ENCODE measurements at regions not wholly inside any gene's neighbourhood (a gene's known extent, or its start where the extent isn't known, plus 50 kb on each side); places are given as distances from the start of the nearest gene placed in this dataset.

GRCh38 chr15:70313099-70314017, 215.6 kb upstream of the TLE3 start:
- TF ChIP-seq MAFK (IDR thresholded peaks at IDR 0.05; ENCODE audit: low read depth, low read length) (no peak), CHD1 (IDR thresholded peaks at IDR 0.05; ENCODE audit: low read depth, low read length) (no peak), RCOR1 (IDR thresholded peaks at IDR 0.05; ENCODE audit: insufficient replicate concordance, low read length) (no peak), CEBPB (IDR thresholded peaks at IDR 0.05; ENCODE audit: low read depth, low read length) (no peak), RAD21 (IDR thresholded peaks at IDR 0.05; ENCODE audit: low read length) (no peak), POLR2A (IDR thresholded peaks at IDR 0.05; ENCODE audit: low read depth, low read length) (no peak), SMC3 (IDR thresholded peaks at IDR 0.05; ENCODE audit: low read depth, low read length) (no peak), USF2 (IDR thresholded peaks at IDR 0.05; ENCODE audit: low read depth, low read length) (no peak), MXI1 (IDR thresholded peaks at IDR 0.05; ENCODE audit: borderline replicate concordance, low read depth, low read length) (no peak)
- TF ChIP-seq, protein P1, sequence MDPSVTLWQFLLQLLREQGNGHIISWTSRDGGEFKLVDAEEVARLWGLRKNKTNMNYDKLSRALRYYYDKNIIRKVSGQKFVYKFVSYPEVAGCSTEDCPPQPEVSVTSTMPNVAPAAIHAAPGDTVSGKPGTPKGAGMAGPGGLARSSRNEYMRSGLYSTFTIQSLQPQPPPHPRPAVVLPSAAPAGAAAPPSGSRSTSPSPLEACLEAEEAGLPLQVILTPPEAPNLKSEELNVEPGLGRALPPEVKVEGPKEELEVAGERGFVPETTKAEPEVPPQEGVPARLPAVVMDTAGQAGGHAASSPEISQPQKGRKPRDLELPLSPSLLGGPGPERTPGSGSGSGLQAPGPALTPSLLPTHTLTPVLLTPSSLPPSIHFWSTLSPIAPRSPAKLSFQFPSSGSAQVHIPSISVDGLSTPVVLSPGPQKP (IDR thresholded peaks at IDR 0.05; ENCODE audit: borderline replicate concordance, low read depth, low read length): no peak
- TF ChIP-seq, protein P2, sequence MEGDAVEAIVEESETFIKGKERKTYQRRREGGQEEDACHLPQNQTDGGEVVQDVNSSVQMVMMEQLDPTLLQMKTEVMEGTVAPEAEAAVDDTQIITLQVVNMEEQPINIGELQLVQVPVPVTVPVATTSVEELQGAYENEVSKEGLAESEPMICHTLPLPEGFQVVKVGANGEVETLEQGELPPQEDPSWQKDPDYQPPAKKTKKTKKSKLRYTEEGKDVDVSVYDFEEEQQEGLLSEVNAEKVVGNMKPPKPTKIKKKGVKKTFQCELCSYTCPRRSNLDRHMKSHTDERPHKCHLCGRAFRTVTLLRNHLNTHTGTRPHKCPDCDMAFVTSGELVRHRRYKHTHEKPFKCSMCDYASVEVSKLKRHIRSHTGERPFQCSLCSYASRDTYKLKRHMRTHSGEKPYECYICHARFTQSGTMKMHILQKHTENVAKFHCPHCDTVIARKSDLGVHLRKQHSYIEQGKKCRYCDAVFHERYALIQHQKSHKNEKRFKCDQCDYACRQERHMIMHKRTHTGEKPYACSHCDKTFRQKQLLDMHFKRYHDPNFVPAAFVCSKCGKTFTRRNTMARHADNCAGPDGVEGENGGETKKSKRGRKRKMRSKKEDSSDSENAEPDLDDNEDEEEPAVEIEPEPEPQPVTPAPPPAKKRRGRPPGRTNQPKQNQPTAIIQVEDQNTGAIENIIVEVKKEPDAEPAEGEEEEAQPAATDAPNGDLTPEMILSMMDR (conservative IDR thresholded peaks at IDR 0.05; ENCODE audit: low read depth, low read length): no peak
